Adrenal gland (tissue), 9 donors: ENCODE measurements at regions not wholly inside any gene's neighbourhood (a gene's known extent, or its start where the extent isn't known, plus 50 kb on each side); places are given as distances from the start of the nearest gene placed in this dataset.
"Not testable (repeated sequence)": the region's sequence is repeated elsewhere in the genome, so short reads cannot be mapped to it uniquely, and the experiment has no call there.

Experiments used
- DNase-seq, 7 donors: peaks; one replicate each; pipeline ENCODE4 v3.0.0-alpha.2; 2019 to 2020
- H3K27ac ChIP-seq, 5 donors: fragments of 200-600 bp; sonication (generic) in 4 of 5; 1 replicate in 3 of 5; 2 replicates in 2 of 5; pipeline versions ENCODE4 v1.5.1 to v1.8.0; 2016 to 2020; ENCODE audit warnings: mild to moderate bottlenecking in 1 of 5
- H3K27me3 ChIP-seq: fragments of 200-600 bp; 2 replicates; pipeline ENCODE4 v1.8.0; 2021
- H3K36me3 ChIP-seq, 2 donors: fragments of 200-600 bp; replicated peaks in 1 of 2; 1 replicate in 1 of 2; 2 replicates in 1 of 2; pipeline versions ENCODE4 v1.5.1 to v1.8.0; 2018 to 2022
- H3K4me1 ChIP-seq, 2 donors: fragments of 200-600 bp; replicated peaks in 1 of 2; 1 replicate in 1 of 2; 2 replicates in 1 of 2; pipeline versions ENCODE4 v1.5.1 to v1.8.0; 2018 to 2021
- H3K4me3 ChIP-seq, 4 donors: fragments of 200-600 bp; sonication (generic) in 3 of 4; one replicate each; pipeline ENCODE4 v1.5.1; 2016 to 2018
- H3K9me3 ChIP-seq, 3 donors: fragments of 200-600 bp; sonication (generic) in 1 of 3; replicated peaks in 1 of 3; 1 replicate in 2 of 3; 2 replicates in 1 of 3; pipeline versions ENCODE4 v1.5.1 to v1.8.0; 2016 to 2021
- CTCF ChIP-seq, 6 experiments: fragments of 450-650 bp in 4 of 6; fragments of 200-600 bp in 2 of 6; sonication (generic) in 1 of 6; IDR thresholded peaks; 1 replicate in 5 of 6; 2 replicates in 1 of 6; pipeline versions ENCODE4 v1.5.1 to v1.8.0; 2016 to 2021; ENCODE audit warnings: antibody characterized with exemption in 6 of 6, mild to moderate bottlenecking in 2 of 6, moderate library complexity in 1 of 6
- POLR2A ChIP-seq, 2 donors: fragments of 450-650 bp; IDR thresholded peaks; one replicate each; pipeline ENCODE4 v1.6.1; 2017; ENCODE audit warnings: antibody characterized with exemption in 2 of 2, mild to moderate bottlenecking in 2 of 2, moderate library complexity in 1 of 2
- WGBS, 4 donors: extraction: QIAGEN DNeasy Blood & Tissue Kit in 2 of 4; methylation state at CpG; one replicate each; pipeline versions ENCODE4 v1.1.5 to v1.1.7; 2013 to 2017; 5-methylcytosine and 5-hydroxymethylcytosine counted together
- intact Hi-C, 2 donors: fragments of 100-400 bp; cut with DNase I; formaldehyde crosslinking; loops; one replicate each; pipeline versions ENCODE4 v1.14.1 to v1.15.0; 2022 to 2023
- donor health status: healthy with polysubstance abuse.
- donor health status: Bipolar disorder and iron deficiency.
- donor health status: DM: yes; HTN: yes; CAD: no.
- donor health status: DM: no; HTN: no; CAD: no.
- donor health status: DM: no; HTN: no; CAD: no.

GRCh38 chr1:170445096-170445495, 86.9 kb upstream of the GORAB start:
- no peak for DNase-seq
- TF ChIP-seq POLR2A (IDR thresholded peaks at IDR 0.05) (no peak), CTCF (IDR thresholded peaks at IDR 0.05) (no peak)
- WGBS, 4 donors = 39 to 76% (median 65%) methylated on average over 3 of the region's 3 CpGs

GRCh38 chr1:170448661-170449158, 83.3 kb upstream of the GORAB start:
- Histone ChIP-seq H3K9me3 (no peaks in the 10 kb centered on the region), H3K4me1 (no peaks in the 10 kb centered on the region), H3K36me3 (no peaks in the 10 kb centered on the region), H3K27ac (no peak overlapping the region), H3K4me3 (no peak overlapping the region), H3K27me3 (no peaks in the 10 kb centered on the region)
- no peak for DNase-seq
- TF ChIP-seq POLR2A (IDR thresholded peaks at IDR 0.05) (no peak), CTCF (IDR thresholded peaks at IDR 0.05) (no peak)
- intact Hi-C loops = no loop called here

More at GRCh38 chr1:170445096-170445495, 86.9 kb upstream of the GORAB start:
- H3K27ac ChIP-seq = no peak overlapping the region
- no peaks in the 10 kb centered on the region for H3K36me3 ChIP-seq
- no peak overlapping the region for H3K4me3 ChIP-seq
- H3K27me3 ChIP-seq = no peaks in the 10 kb centered on the region
- no peaks in the 10 kb centered on the region for H3K9me3 ChIP-seq
- intact Hi-C loops = no loop called here
- H3K4me1 ChIP-seq = no peaks in the 10 kb centered on the region

GRCh38 chr1:170457325-170458050, 74.5 kb upstream of the GORAB start:
- H3K4me3 ChIP-seq, intact Hi-C loops, H3K27me3 ChIP-seq: not testable (repeated sequence)

GRCh38 chr1:170460001-170460400, 72.0 kb upstream of the GORAB start:
- Histone ChIP-seq H3K27me3 (no peaks in the 10 kb centered on the region), H3K27ac (no peak overlapping the region), H3K9me3 (no peaks in the 10 kb centered on the region), H3K4me1 (peaks cover 0 to 7% of the 10 kb centered on the region in 2 donors), H3K36me3 (no peaks in the 10 kb centered on the region), H3K4me3 (no peak overlapping the region)
- TF ChIP-seq POLR2A (IDR thresholded peaks at IDR 0.05) (no peak), CTCF (IDR thresholded peaks at IDR 0.05) (no peak)
- intact Hi-C loops = no loop called here
- DNase-seq = no peak
- WGBS, 4 donors = 31 to 40% (median 35%) methylated on average over 2 of the region's 2 CpGs

More at GRCh38 chr1:170457325-170458050, 74.5 kb upstream of the GORAB start:
- TF ChIP-seq CTCF (IDR thresholded peaks at IDR 0.05) = peak in 3 of 6 experiments; percentile 8 to 16 (median 12)
- H3K27ac ChIP-seq, H3K4me1 ChIP-seq, H3K9me3 ChIP-seq, H3K36me3 ChIP-seq: not testable (repeated sequence)
- WGBS, 4 donors = 86 to 95% (median 92%) methylated on average over 4 to 5 of the region's 5 CpGs
- DNase-seq = peak in 6 of 7 donors; percentile 22 to 55 (median 42)
